HuH-7.5 (cell line): ENCODE measurements at regions not wholly inside any gene's neighbourhood (a gene's known extent, or its start where the extent isn't known, plus 50 kb on each side); places are given as distances from the start of the nearest gene placed in this dataset.

Source experiments
- DNase-seq: peaks from one replicate; pipeline ENCODE4 v3.0.0; 2011; ENCODE audit warnings: low spot score

DNA sequence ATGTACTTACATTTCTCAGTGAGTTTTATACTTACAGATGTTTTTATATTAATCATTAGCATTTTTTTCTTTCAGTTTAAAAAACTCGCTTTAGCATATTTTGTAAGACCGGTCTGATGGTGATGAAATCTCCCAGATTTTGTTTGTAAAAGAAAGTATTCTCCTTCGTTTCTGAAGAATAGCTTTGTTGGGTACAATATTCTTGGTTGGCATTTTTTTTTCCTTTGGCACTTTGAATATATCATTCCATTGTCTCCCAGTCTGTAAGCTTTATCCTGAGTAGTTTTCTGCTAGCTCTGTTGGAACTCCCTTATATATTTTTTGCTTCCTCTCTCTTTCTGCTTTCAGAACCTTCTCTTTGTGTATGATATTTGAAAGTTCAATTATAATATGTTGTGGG lies 412.6 kb downstream of the RASEF start:
- no peak for DNase-seq

DNA sequence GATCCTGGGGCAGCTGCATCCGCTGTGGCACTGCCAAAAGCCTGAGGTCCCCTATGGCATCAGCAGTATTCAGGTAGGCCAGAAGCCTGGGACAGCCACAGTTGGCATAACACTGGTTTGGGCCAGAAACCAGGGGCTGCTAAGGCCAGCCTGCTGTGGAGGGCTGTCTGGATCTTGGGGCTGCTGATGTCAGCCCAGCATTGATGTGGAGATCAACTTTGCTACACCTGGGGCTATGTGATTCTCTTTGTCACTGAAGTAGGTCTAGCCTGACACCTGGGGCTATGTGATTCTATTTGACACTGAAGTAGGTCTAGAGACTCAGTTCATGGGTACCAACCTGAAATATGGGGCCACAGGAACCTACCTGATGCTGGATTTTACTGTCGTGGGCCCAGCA lies 411.5 kb downstream of the RASEF start:
- no peak for DNase-seq

DNA sequence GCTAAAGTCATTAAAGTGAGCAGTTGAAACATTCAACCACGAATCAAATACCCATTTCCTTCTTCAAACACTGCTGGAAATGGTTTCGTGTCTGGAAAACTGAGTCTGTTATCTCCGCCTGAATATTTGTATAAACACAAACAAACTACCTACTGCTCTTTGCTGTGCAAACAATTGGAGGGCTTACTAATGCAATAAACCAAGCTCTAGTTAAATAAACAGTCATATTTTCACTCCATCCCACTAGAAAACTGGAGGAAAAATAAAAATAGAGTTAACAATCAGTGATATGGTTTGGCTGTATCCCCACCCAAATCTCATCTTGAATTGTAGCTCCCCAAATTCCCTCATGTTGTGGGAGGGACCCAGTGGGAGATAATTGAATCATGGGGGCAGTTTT lies 397.6 kb downstream of the RASEF start:
- DNase-seq = no peak

DNA sequence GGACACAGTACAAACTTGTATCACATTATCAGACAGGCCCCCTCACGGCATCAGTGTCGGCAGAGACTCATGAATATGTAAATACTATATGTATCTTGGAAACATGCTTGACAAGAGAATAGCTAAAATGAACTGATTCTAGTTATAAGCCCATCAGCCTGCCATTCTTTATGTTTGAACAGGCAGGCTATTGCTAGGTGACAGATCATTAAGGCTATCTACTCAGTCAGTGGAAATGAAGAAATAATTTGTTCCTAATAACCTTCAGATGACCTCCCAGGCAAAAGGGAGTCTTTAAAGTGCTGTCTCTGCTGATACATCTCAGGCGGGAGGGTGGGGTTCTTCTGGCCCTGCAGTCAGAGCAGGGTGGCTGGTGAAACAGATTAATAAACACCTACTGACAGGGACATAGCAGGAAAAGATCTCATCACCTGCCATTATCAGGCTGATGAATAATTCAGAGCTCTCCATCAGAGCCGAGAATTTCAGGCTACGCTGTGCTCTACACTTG lies 394.2 kb downstream of the RASEF start:
- DNase-seq = no peak

DNA sequence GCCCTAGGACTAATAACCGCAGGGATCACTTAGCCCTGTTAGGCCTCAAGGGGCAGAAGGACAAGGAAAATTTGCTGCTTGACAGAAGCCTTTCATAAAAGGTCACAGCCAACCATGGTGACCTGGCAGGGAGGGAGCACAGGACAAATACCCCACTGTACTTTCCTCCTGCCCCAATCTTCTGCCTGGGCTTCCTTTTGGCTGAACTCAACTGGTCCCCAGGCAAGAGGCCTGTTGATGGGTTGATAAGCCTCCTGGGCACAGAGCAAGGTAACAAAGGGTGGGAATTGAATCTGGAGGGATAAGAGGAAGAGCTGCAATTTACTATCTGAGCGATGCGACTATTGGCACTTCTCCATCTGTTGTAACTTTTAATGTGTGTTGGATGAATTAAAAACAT lies 392.9 kb downstream of the RASEF start:
- DNase-seq = no peak

DNA sequence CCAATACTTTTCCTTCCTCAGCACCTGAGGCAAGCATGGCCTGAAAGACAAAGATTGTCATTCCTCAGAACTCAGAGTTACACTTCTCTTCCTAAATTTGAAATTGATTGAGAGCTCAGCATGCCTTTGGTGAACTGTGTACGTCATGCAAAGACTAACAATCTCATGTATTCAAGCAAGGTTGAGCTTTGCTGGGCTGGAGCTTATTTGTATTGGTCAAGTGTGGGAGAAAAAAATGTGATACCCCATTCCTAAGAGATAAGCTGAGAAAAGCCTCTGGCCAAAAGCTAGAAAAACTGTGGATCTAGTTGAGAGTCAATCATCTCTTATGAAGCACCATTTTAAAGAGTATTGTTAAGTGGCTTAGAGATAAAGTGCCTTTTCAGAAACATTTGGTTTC lies 392.2 kb downstream of the RASEF start:
- DNase-seq = no peak

DNA sequence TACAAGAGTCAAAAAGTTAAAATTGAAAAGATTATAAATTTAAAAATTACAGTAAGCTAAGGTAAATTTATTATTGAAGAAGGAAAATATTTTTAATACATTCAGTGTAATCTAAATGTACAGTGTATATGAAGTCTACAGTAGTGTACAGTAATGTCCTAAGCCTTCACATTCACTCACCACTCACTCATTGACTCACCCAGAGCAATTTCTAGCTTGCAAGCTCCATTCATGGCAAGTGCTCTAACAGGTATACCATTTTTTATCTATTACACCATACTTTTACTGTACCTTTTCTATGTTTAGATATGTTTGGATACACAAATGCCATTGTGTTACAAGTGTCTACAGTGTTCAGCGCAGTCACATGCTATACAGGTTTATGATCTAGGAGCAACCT lies 389.7 kb downstream of the RASEF start:
- DNase-seq = no peak

DNA sequence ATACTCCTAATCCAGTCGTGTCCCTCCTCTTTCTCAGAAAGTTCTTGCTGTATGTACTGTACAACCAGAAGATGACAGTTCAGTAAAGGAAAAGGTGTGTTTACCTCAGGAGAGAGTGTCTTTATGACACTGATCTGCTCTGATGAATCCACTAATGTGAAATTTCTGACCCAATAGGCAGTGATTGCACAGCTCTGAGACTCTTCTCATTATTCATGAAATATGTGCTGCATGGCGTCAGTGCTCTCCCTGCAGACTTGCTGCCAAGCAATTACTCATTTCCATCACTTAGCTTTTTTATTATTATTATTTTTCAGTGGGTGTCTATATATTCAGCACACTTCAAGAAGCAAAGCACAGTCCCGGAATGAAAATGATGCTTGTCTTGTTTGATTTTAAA lies 389.0 kb downstream of the RASEF start:
- no peak for DNase-seq

DNA sequence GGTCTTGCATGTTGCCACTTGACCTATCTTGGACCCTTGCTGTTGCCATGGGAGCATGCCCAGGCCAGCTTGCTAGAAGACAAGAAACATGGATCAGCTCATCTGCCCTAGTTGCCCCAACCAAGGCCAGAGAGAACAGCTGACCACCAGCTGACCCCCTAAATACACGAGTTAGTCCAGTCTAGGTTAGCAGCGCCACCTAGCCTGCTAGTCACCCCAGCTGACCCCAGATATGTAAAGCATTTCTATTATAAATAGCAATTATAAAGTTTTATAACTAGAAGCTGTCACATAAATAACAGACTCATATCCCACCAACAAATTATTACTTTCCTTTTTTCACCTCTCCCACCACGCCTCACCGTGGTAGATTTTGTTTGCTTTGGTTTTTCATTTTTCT lies 387.8 kb downstream of the RASEF start:
- DNase-seq = no peak

DNA sequence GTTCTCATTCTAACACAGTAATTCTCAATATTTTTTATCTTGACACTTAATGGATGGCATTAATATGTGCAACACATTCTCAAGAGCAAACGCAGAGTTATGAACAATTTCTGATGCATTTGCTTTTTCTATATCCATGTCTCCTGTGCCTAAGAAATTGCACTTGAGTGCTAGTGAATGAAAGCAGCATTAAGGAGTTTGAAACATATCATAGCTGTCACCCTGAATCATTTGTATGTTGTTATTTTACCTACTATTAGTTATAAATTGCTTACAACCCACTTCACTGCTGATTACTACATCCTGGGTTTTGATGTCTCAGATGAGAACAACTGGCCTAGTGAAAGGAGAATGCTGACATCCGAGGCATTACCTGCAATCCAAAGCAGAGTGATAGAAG lies 387.3 kb downstream of the RASEF start:
- no peak for DNase-seq

DNA sequence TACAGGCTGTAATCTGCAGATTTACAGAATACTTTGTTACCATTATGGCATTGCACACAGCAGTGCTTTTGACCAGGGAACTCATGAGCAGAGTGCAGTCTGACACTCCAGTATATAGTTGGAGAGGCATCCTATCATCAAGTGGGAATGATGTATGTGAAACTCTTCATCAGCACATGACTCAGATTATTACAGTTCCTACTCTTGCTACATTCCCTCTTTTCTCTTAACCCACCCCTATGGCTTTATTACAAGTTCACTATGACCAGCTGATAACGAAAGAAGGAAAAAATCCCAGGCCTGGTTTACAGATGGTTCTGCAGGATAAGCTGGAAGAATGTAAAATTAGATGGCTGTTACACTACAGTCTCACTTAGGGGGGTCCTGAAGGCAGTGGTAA lies 385.9 kb downstream of the RASEF start:
- no peak for DNase-seq

DNA sequence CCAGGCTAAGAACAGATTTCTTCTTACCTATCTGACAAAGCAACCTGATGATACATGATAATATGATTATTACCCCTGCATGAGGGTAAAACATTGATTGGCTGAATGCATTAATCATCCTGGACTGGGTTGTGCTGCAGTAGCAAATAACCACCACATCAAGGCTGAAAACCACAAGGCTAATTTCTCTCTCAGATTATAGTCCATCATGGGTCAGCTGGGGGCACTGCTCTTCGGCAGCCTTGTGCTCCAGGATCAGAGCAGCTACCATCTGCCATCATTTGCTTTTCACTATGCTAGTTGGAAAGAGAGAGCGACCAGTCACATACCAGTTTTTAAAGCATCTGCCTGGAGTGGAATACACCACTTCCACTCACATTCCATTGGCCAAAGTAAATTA lies 383.5 kb downstream of the RASEF start:
- DNase-seq = no peak

DNA sequence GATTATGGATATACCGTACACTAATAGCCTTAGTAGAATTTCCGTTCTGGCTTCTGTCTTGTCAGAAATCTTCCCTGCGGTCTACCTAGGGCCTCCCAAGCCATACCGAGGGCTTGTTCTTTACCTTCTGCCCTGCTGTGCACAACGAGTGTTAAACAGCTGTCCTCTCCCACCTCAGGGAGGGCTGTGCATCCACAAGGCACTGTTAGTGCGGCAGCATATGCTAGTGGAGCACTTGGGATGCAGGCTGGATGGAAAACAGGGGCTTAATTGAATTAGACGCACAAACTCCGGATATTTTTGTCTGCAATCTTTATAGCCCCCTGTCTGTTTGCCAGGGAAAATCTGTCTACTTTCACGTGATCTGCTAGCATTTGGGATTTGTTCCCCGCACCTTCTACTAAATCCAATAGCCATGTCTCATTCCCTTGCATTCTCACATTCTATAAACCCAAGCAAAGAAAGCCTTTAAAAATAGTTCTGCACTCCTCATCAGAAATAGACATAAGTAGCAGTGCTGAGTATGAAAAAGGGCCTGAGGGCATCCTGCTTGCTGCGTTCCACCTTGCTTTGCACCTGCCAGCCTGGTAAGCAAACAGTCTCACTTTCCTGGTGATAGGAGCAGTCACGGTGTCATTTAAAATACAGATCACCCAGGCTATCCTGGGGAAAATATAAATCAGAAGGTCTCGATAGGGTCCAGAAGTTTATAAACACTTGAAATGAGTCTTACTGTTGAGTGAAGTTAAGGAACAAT lies 382.6 kb downstream of the RASEF start:
- DNase-seq = no peak

DNA sequence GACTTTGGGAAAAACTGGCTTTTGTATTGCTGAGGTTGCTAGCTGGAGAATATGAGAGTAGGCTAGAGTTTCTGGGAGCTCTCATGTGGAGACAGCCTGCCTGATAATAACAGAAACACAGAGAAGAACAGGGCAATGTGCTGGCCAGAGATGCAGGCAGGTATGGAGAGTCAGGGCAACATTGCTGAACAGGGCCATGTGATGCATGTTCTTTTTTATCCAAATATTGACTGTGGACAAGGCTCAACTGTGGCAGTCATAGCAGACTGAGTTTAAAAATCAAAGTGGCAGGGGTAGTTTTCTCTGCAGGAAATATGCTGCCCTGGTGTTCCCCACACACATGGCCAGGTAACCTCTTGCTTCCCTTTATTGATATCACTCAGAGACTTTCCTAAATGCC lies 381.1 kb downstream of the RASEF start:
- no peak for DNase-seq

DNA sequence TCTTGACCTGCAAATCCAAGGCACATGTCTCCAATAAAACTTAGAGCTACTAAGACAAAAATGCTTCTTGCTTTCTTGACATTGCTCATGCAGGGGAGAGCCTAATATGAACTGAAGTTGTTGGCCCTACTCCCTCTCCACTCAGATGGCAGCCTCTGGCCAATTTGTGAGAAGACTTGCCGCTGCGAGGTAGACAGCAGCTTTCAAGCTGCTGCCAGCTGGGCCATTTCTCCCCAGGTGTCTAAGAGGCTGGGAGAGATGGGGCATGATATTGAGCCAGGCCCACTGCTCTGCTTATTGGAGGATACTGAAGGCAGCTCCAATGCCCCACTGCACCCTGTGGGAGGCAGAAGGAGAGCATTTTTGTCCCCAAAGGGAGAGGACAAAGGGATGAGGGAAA lies 380.5 kb downstream of the RASEF start:
- DNase-seq = no peak

DNA sequence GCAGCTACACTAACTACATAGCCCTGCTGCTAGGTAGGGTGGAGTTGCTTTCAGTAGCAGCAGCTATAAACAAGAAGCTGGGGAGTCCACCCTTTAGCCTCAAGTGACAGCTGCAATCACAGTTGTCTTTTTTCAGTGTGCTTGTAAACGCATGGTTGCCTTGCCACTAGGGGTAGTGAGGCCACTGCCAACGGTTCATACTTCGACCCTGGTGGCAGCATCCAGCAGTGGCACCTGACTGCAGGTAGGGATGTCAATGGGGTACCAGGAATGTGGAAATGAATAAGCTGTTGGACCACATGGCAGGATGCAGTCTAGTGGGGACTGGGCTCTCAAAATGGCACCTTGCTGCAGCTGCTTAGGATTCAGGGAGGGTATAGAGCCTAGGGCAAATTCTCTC lies 367.2 kb downstream of the RASEF start:
- DNase-seq = no peak

DNA sequence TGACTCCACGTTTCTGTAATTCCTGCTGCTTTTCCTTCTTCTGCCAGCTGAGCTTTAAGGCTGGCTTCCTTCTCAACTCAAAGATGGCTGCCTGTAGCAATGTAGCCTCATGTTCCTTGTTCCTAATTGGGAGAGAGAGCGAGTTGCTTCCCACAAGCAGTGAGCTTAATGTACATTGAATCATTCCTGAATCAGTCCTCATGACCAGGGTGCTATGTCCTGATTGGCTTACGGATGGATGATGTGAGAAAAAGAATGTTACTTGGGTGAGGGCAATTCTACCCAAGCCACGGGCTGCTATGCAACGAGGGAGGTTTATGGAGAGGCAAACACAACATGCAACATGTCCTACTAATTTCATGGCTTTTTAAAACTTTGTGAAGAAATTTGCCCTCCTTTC lies 356.2 kb downstream of the RASEF start:
- DNase-seq = no peak

DNA sequence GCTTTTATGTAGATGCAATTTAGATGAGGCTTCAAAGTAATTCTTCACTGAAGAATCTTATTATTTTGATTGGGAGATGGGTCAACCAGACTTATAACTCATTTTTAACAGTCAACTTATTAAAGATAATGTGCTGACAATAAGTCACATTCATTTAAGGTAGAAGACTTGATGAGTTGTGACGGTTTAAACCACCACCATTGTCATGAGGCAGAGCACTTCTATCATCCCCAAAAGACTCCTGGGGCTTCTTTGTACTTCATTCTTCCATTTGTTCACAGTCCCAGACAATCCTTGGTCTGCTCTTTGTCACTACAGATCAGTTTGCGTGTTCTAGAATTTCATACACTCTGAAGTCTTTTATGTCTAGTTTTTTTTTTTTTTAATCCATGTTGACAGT lies 346.1 kb downstream of the RASEF start:
- no peak for DNase-seq

DNA sequence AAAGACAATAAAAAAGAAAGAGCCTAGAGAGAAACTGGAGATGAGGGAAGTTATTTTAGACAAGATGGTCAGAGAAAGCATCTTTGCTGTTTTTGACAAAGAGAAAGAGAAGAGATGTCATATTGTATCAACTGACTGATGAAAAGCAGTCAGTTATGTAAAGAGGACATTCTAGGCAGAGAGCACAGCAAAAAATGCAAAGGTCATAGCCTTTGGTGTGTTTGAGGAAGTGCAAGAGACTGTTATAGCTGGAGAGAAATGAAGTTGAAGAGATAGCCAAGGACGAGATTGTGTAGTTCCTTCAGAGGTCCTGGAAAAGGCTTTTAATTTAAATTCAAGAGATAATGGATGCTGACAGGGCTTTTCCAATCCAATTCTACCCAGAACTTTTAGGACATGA lies 342.4 kb downstream of the RASEF start:
- DNase-seq = no peak

DNA sequence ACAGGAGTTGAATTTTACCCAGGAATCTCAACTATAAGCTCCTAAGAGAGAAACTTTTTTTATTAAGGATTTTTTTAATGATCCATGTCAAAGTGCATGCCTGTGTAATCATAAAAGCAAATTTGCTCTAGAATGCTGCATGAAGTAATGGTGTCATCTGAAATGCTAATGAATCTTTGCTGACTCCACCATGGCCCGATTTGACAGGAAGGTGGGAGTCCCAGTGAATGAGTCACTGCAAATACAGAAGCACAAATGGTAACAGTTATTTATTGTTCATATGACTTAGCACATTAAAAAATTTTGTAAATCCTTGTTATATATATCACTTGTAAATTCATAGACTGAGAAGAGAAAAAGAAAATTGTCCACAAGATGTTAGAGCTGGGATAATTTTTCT lies 341.3 kb downstream of the RASEF start:
- DNase-seq = no peak

DNA sequence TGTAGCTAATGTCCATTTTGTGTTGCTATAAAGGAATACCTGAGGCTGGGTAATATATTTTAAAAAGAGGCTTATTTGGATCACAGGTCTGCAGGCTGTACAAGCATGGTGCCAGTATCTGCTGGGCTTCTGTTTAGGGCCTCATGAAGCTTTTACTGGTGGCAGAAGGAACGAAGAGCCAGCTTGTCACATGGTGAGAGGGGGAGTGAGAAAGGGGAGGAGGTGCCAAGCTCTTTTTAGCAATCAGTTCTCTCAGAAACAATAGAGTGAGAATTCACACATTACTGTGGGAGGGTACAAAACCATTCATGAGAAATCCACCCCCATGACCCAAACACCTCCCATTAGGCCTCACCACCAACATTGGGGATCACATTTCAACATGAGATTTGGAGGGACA lies 340.9 kb downstream of the RASEF start:
- no peak for DNase-seq

DNA sequence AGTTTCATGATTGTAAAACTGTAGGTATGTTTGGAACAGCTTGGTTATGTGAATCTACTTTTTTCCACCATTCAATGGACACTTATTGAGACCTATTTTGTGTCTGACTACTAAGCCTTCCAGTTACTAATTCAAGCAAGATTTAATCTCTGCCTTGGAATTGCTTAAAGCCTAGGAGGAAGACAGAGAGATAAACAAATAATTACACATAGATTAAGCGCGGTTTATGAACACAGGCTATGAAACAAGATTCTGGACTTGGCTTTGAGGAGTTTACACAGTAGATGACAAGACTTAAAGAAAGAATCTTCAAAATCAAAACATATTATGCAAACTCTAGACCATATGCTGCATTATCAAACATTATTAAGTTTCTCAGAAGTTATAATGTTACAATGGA lies 340.4 kb downstream of the RASEF start:
- no peak for DNase-seq

DNA sequence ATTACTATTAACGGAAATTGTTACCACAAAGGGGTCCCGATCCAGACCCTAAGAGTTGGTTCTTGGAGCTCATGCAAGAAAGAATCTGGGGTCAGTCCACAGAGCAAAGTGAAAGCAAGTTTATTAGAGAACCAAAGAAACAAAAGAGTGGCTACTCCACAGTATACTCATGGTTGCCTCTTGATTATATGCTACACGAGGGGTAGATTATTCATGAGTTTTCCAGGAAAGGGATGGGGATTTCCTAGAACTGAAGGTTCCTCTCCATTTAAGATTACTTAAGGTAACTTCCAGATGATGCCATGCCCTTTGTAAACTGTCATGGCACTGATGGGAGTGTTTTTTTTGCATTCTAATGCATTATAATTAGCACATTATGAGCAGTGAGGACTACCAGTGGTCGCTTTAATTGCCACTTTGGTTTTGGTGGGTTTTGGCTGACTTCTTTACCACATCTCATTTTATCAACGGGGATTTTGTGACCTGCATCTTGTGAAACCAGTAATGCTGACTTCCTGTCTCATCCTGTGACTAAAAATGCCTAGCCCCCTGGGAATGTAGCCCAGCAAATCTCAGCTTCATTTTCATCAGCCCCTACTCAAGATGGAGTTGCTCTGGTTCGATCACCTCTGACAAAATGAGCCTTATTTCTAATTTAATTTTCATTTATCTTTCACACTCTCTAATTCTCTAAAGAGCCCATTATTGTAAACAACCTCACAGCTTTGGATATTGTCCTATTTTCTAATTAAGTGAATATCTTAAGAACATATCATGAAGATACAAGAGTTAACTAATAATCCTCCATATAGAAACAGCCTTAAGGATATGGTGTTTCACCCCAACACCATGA lies 336.3 kb downstream of the RASEF start:
- DNase-seq = no peak

DNA sequence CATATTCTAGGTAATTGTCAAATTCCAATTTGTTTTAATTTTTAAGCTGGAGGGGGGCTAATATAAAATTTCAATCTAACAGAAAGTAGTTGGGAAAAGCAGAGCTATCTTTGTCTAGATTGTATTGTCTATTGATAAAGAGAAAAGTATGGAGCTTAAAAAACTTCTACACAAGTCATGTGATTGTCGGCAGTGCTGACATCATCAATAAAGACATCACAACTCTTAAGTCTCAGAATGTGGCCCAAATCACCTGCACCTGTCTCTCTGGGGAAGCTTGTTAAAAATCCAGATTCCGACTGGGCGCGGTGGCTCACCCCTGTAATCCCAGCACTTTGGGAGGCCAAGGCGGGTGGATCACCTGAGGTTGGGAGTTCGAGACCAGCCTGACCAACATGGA lies 333.8 kb downstream of the RASEF start:
- DNase-seq = no peak
